ENCODE measurements at regions not wholly inside any gene's neighbourhood (a gene's known extent, or its start where the extent isn't known, plus 50 kb on each side); places are given as distances from the start of the nearest gene placed in this dataset.

- no peak for TF ChIP-seq POU5F1 (IDR thresholded peaks at IDR 0.05; ENCODE audit: low read depth, low read length)
Measured at GRCh38 chr4:14641871-14642270, 360.4 kb upstream of the CPEB2 start (continued).

All from H1 (cell line).